Adrenal gland (tissue), 9 donors: ENCODE measurements at regions not wholly inside any gene's neighbourhood (a gene's known extent, or its start where the extent isn't known, plus 50 kb on each side); places are given as distances from the start of the nearest gene placed in this dataset.
"Not testable (repeated sequence)": the region's sequence is repeated elsewhere in the genome, so short reads cannot be mapped to it uniquely, and the experiment has no call there.

ENCODE experiments used
- DNase-seq, 7 donors: peaks; one replicate each; pipeline ENCODE4 v3.0.0-alpha.2; 2019 to 2020
- H3K27ac ChIP-seq, 5 donors: fragments of 200-600 bp; sonication (generic) in 4 of 5; 1 replicate in 3 of 5; 2 replicates in 2 of 5; pipeline versions ENCODE4 v1.5.1 to v1.8.0; 2016 to 2020; ENCODE audit warnings: mild to moderate bottlenecking in 1 of 5
- H3K27me3 ChIP-seq: fragments of 200-600 bp; 2 replicates; pipeline ENCODE4 v1.8.0; 2021
- H3K36me3 ChIP-seq, 2 donors: fragments of 200-600 bp; replicated peaks in 1 of 2; 1 replicate in 1 of 2; 2 replicates in 1 of 2; pipeline versions ENCODE4 v1.5.1 to v1.8.0; 2018 to 2022
- H3K4me1 ChIP-seq, 2 donors: fragments of 200-600 bp; replicated peaks in 1 of 2; 1 replicate in 1 of 2; 2 replicates in 1 of 2; pipeline versions ENCODE4 v1.5.1 to v1.8.0; 2018 to 2021
- H3K4me3 ChIP-seq, 4 donors: fragments of 200-600 bp; sonication (generic) in 3 of 4; one replicate each; pipeline ENCODE4 v1.5.1; 2016 to 2018
- H3K9me3 ChIP-seq, 3 donors: fragments of 200-600 bp; sonication (generic) in 1 of 3; replicated peaks in 1 of 3; 1 replicate in 2 of 3; 2 replicates in 1 of 3; pipeline versions ENCODE4 v1.5.1 to v1.8.0; 2016 to 2021
- CTCF ChIP-seq, 6 experiments: fragments of 450-650 bp in 4 of 6; fragments of 200-600 bp in 2 of 6; sonication (generic) in 1 of 6; IDR thresholded peaks; 1 replicate in 5 of 6; 2 replicates in 1 of 6; pipeline versions ENCODE4 v1.5.1 to v1.8.0; 2016 to 2021; ENCODE audit warnings: antibody characterized with exemption in 6 of 6, mild to moderate bottlenecking in 2 of 6, moderate library complexity in 1 of 6
- POLR2A ChIP-seq, 2 donors: fragments of 450-650 bp; IDR thresholded peaks; one replicate each; pipeline ENCODE4 v1.6.1; 2017; ENCODE audit warnings: antibody characterized with exemption in 2 of 2, mild to moderate bottlenecking in 2 of 2, moderate library complexity in 1 of 2
- whole genome bisulfite sequencing, 4 donors: extraction: QIAGEN DNeasy Blood & Tissue Kit in 2 of 4; methylation state at CpG; one replicate each; pipeline versions ENCODE4 v1.1.5 to v1.1.7; 2013 to 2017; 5-methylcytosine and 5-hydroxymethylcytosine counted together
- intact Hi-C, 2 donors: fragments of 100-400 bp; cut with DNase I; formaldehyde crosslinking; loops; one replicate each; pipeline versions ENCODE4 v1.14.1 to v1.15.0; 2022 to 2023
- donor health status: healthy with polysubstance abuse.
- donor health status: Bipolar disorder and iron deficiency.
- donor health status: DM: yes; HTN: yes; CAD: no.
- donor health status: DM: no; HTN: no; CAD: no.
- donor health status: DM: no; HTN: no; CAD: no.

GRCh38 chr11:98365190-98365589, 655.6 kb upstream of the CNTN5 start:
- intact Hi-C loops = no loop called here
- no peak for TF ChIP-seq CTCF (IDR thresholded peaks at IDR 0.05)
- TF ChIP-seq POLR2A (IDR thresholded peaks at IDR 0.05) = no peak
- WGBS, 4 donors = 50 to 58% (median 53%) methylated on average over 3 of the region's 3 CpGs

GRCh38 chr11:98365941-98366340, 654.8 kb upstream of the CNTN5 start:
- Histone ChIP-seq H3K27me3 (no peaks in the 10 kb centered on the region), H3K9me3 (no peaks in the 10 kb centered on the region), H3K4me3 (no peak overlapping the region), H3K4me1 (no peaks in the 10 kb centered on the region), H3K27ac (no peak overlapping the region), H3K36me3 (no peaks in the 10 kb centered on the region)
- 67 to 78% (median 72%) methylated on average over 2 of the region's 2 CpGs for WGBS, 4 donors
- DNase-seq = no peak
- intact Hi-C loops = no loop called here
- no peak for TF ChIP-seq CTCF (IDR thresholded peaks at IDR 0.05)
- no peak for TF ChIP-seq POLR2A (IDR thresholded peaks at IDR 0.05)

More at GRCh38 chr11:98365190-98365589, 655.6 kb upstream of the CNTN5 start:
- Histone ChIP-seq H3K4me3 (no peak overlapping the region), H3K36me3 (no peaks in the 10 kb centered on the region), H3K27me3 (no peaks in the 10 kb centered on the region), H3K27ac (no peak overlapping the region), H3K9me3 (no peaks in the 10 kb centered on the region), H3K4me1 (no peaks in the 10 kb centered on the region)
- DNase-seq = no peak

GRCh38 chr11:98390391-98390790, 630.4 kb upstream of the CNTN5 start:
- Histone ChIP-seq H3K9me3 (peaks cover 0 to 5% (median 0%) of the 10 kb centered on the region in 3 donors), H3K4me1 (no peaks in the 10 kb centered on the region), H3K27me3 (no peaks in the 10 kb centered on the region), H3K27ac (no peak overlapping the region), H3K36me3 (no peaks in the 10 kb centered on the region), H3K4me3 (no peak overlapping the region)
- intact Hi-C loops = no loop called here
- 77 to 89% (median 88%) methylated on average over 2 of the region's 2 CpGs for WGBS, 4 donors
- no peak for DNase-seq
- TF ChIP-seq POLR2A (IDR thresholded peaks at IDR 0.05) (no peak), CTCF (IDR thresholded peaks at IDR 0.05) (no peak)

GRCh38 chr11:98394500-98394899, 626.2 kb upstream of the CNTN5 start:
- H3K27me3 ChIP-seq, H3K4me1 ChIP-seq, H3K9me3 ChIP-seq, DNase-seq, H3K36me3 ChIP-seq, H3K27ac ChIP-seq, H3K4me3 ChIP-seq, intact Hi-C loops: not testable (repeated sequence)
- WGBS, 4 donors = 81 to 86% (median 84%) methylated on average over 4 of the region's 4 CpGs

- H3K4me1 ChIP-seq = no peaks in the 10 kb centered on the region
- H3K36me3 ChIP-seq = no peaks in the 10 kb centered on the region
- intact Hi-C loops = no loop called here
- H3K27me3 ChIP-seq = no peaks in the 10 kb centered on the region
- TF ChIP-seq POLR2A (IDR thresholded peaks at IDR 0.05) (no peak), CTCF (IDR thresholded peaks at IDR 0.05) (no peak)
- H3K9me3 ChIP-seq = no peaks in the 10 kb centered on the region
- no peak for DNase-seq
- no peak overlapping the region for H3K4me3 ChIP-seq
- no peak overlapping the region for H3K27ac ChIP-seq
These were observed 622.2 kb upstream of the CNTN5 start for GRCh38 chr11:98398508-98398907.
